ENCODE measurements at regions not wholly inside any gene's neighbourhood (a gene's known extent, or its start where the extent isn't known, plus 50 kb on each side); places are given as distances from the start of the nearest gene placed in this dataset.

GRCh38 chr4:38523524-38524448 is 140.2 kb upstream of the KLF3 start:
- TF ChIP-seq YY1 (IDR thresholded peaks at IDR 0.05; ENCODE audit: low read depth, low read length) (no peak), RAD21 (IDR thresholded peaks at IDR 0.05 in 1 of 2, conservative IDR thresholded peaks at IDR 0.05 in 1 of 2; ENCODE audit: low read depth in 2 of 2, low read length in 2 of 2) (no peak), SIN3A (conservative IDR thresholded peaks at IDR 0.05 in 1 of 2, IDR thresholded peaks at IDR 0.05 in 1 of 2; ENCODE audit: low read depth in 1 of 2, low read length in 2 of 2) (no peak), CTCF (IDR thresholded peaks at IDR 0.05; ENCODE audit: control extremely low read depth in 1 of 3, insufficient read depth in 1 of 3, low read depth in 1 of 3, low read length in 3 of 3) (no peak), POLR2A (IDR thresholded peaks at IDR 0.05; ENCODE audit: control extremely low read depth in 1 of 2, low read depth in 2 of 2, low read length in 2 of 2) (no peak), EGR1 (IDR thresholded peaks at IDR 0.05; ENCODE audit: borderline replicate concordance, low read depth, low read length) (no peak), NRF1 (IDR thresholded peaks at IDR 0.05; ENCODE audit: low read depth, low read length) (no peak), SAP30 (IDR thresholded peaks at IDR 0.05; ENCODE audit: insufficient read depth, insufficient replicate concordance, low read length) (no peak), ASH2L (IDR thresholded peaks at IDR 0.05; ENCODE audit: low read length) (no peak), CHD2 (IDR thresholded peaks at IDR 0.05; ENCODE audit: low read length) (no peak), CREB1 (IDR thresholded peaks at IDR 0.05) (no peak), TEAD4 (IDR thresholded peaks at IDR 0.05; ENCODE audit: low read depth, low read length) (no peak)
